CD4-positive, alpha-beta T cell treated with Interferon alpha-2 for 1 hour (primary cell): ENCODE measurements at regions not wholly inside any gene's neighbourhood (a gene's known extent, or its start where the extent isn't known, plus 50 kb on each side); places are given as distances from the start of the nearest gene placed in this dataset.
"Not testable (repeated sequence)": the region's sequence is repeated elsewhere in the genome, so short reads cannot be mapped to it uniquely, and the experiment has no call there.

Experiments
- DNase-seq, 2 donors: peaks; one replicate each; pipeline ENCODE4 v3.0.0-alpha.2; 2020 to 2022

GRCh38 chr18:8882632-8883408, 177.5 kb downstream of the MTCL1 start:
- DNase-seq: no peak

- DNase-seq: no peak
Measured at GRCh38 chr18:8883409-8883668, 178.0 kb downstream of the MTCL1 start.

DNA sequence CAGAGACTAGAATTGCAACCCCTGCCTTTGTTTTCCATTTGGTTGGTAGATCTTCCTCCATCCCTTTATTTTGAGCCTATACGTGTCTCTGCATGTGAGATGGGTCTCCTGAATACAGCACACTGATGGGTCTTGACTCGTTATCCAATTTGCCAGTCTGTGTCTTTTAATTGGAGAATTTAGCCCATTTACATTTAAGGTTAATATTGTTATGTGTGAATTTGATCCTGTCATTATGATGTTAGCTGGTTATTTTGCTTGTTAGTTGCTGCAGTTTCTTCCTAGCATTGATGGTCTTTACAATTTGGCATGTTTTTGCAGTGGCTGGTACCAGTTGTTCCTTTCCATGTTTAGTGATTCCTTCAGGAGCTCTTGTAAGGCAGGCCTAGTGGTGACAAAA, 182.5 kb downstream of the MTCL1 start:
- not testable (repeated sequence) for DNase-seq

DNA sequence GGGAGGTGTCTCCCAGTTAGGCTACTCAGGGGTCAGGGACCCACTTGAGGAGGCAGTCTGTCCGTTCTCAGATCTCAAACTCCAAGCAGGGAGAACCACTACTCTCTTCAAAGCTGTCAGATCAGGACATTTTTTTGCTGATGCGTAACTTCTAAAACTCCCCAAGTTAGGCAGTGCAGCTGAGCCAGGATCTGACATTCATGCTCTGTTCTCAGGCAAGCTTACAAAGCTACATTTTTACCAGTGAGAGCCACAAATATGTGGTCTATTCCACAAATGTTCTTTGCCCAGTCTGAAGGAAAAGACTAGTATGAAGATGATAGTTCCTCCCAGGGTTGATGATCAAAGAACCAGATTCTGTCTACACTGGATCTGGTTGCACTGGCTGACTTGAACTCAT, 184.1 kb downstream of the MTCL1 start:
- DNase-seq: no peak

GRCh38 chr18:8890503-8890902, 185.1 kb downstream of the MTCL1 start:
- not testable (repeated sequence) for DNase-seq

DNA sequence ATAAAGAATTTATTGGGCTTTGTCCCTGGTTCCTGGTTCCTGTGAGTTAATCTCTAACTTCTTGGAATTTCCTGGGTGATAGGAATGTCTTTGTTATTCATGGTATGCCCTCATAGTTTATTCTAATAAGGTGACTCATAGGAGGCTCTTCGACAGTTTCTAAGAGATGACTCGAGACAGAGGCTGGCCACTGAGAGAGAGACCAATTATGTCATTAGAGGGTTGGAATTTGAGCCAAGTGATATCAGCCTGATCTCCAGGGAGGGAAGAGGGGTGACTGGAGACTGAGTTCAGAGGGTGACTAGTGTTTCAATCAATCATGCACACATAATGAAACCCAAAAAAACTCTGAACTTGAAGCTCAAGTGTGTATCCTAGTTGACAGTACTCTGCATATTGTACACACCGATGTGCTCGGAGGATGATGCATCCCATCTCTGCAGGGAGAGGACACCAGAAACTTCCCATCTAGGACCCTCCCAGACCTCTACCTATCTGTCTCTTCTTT, 185.7 kb downstream of the MTCL1 start:
- DNase-seq: no peak

DNA sequence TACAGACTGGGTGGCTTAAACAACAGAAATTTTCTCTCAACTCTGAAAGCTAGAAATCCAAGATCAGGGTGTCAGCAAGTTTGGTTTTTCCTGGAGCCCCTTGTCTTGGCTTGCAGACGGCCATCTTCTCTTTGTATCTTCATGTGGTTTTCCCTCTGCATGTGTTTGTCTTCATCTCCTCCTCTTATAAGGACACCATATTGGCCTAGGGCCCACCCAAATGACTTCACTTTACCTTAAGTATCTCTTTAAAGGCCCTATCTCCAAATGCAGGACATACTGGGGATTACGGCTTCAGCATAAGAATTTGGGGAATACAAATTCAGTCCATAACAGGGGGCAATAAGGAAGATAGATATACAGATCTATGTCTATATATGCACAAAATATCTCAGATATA, 187.9 kb downstream of the MTCL1 start:
- DNase-seq: no peak

DNA sequence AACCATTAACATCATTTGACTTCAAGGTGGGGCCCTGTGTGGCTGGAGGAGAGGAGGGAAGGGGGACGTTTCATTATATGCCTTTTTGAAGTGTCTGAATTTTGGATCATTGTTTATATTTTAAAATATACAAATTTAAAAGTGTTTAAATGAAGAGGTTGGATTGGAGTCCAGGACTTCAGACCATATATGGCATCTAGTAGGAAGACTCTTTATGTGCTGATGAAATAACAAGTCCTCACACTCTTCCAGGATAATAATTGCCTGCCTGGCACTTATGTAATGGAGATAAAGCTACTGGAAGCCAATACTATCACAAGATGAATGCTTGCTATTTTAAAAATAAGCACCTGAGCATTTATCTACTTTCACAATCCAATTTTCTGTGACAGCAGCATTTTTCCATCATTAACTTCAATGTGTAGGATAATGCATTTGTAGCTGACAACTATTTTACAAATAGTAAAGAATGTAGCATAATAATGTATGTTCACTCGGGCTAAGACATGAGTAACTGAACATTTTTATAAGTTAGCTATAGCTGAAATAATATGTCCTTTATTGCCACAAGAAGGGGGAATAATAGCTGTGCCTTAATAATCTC, 188.4 kb downstream of the MTCL1 start:
- no peak for DNase-seq

DNA sequence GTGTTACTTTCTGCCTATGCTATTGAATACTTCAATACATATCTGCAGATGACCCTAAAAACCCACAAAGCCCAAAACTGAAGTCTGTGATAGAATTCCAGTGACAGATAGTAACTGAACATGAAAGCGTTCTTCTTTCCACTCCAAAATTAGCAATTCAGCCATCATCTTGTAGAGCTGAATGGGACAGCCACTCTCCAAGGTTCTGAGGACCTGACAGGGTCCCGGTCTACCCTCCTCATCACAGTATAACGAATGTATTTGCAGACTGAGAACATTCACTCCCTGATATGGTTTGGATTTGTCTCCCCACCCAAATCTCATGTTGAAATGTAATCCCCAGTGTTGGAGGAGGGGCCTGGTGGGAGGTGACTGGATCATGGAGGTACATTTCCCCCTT, 189.5 kb downstream of the MTCL1 start:
- DNase-seq: no peak

DNA sequence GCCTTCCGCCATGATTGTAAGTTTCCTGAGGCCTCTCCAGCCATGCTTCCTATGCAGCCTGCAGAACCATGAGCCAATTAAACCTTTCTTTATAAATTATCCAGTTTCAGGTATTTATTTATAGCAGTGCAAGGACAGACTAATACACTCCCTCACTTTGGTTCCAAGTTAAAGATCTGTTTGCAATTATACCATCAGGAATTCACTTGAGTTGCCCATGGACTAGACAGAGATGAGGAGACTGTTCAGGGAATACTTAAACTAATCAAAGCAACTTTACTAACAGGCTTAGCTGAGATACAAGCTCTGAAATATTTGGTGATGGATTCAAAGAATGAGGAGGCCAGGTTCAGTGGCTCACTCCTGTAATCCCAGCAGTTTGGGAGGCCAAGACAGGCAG, 190.0 kb downstream of the MTCL1 start:
- no peak for DNase-seq

DNA sequence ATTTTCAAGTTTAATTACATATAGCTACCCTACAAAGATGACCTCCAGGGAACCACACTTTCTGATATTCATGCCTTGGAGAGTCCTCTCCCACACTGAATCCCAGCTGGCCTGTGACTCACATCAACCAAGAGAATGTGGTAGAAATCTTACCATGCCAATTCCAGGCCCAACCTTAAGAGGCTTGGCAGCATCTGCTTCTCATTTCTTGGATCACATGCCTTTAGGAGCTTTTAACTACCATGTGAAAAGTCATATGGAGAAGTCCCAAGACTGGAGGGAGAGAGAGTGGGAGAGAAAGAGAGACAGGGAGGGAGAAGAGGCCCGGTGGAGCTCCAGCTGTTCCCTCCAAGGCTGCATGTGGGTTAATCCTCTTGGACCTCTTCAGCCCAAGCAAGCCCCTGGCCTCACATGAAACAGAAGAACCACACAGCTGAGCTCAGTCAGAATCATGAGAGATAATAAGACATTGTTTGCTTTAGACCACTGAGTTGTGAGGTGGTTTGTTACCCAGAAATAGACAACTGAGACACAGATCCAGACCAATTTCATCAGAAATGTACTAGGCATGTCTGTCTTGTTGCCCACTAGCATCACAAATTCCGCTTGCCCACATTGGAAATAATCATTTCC, 190.7 kb downstream of the MTCL1 start:
- DNase-seq: no peak

GRCh38 chr18:8899000-8899399, 193.6 kb downstream of the MTCL1 start:
- DNase-seq: no peak

DNA sequence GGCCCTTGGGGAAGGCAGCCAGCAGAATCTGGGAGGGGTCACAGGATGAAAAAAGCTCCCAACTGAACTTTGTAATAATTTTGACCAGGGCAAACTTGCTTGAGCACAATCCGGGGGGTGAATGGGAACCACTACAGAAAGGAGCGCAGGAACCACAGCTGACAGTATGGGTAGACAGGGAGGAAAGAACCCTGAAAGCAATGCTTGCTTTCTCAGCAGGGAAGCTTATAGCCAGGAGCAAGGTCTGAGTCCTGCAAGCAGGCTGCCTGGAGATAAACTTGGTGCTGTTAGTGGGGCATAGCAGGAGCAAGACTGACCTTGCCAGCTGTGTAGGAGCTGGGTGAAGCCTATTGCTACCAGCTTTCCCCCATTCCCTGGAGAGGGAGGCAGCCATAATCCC, 195.2 kb downstream of the MTCL1 start:
- no peak for DNase-seq

DNA sequence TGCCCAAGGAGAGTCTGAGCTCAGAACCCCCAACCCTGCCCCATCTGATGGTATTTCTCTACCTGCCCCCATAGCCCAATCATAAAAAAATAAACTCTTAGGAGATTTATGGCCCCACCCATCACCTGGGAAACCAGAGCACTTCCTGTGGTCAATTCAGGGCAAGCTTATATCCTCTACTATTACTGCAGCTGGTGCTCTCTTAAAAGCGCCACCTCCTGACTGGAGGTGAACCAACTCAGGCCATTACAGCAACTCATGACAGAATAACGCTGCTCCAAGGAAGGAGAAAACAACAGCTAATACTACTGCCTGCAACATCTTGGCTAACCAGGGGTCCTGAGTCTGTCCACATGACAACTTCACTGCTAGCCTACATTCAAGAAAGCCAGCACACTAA, 195.7 kb downstream of the MTCL1 start:
- no peak for DNase-seq

GRCh38 chr18:8904316-8904715, 198.2 kb upstream of the NDUFV2 start:
- DNase-seq: no peak

- no peak for DNase-seq
Measured at GRCh38 chr18:8908792-8909510, 193.5 kb upstream of the NDUFV2 start.

DNA sequence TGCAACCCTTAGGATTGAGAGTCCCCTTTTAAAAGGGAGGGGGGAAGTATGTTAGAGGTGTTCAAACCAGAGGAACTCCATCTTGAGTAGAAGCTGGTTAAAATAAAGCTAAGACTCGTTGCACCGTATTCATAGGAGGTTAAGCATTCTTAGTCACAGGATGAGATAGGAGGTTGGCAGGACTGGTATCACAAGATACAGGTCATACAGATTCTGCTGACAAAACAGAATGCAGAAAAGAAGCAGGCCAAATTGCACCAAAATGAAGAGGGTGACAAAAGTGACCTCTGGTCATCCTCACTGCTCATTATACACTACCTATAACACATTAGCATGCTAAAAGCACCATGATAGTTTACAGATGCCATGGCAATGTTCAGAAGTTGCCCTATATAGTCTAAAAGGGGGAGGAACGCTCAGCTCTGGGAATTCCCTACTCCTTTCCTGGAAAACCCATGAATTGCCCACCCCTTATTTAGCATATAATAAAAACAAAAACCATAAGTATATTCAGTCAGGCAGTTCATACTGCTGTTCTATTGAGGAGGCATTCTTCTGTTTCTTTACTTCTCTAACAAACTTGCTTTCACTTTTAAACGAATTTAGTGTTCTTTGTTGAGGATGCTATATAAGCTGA, 192.2 kb upstream of the NDUFV2 start:
- no peak for DNase-seq

GRCh38 chr18:8910843-8911242, 191.7 kb upstream of the NDUFV2 start:
- no peak for DNase-seq

- peak in 1 of 2 donors; percentile 11 for DNase-seq
Measured at GRCh38 chr18:8911408-8912340, 190.8 kb upstream of the NDUFV2 start.

DNA sequence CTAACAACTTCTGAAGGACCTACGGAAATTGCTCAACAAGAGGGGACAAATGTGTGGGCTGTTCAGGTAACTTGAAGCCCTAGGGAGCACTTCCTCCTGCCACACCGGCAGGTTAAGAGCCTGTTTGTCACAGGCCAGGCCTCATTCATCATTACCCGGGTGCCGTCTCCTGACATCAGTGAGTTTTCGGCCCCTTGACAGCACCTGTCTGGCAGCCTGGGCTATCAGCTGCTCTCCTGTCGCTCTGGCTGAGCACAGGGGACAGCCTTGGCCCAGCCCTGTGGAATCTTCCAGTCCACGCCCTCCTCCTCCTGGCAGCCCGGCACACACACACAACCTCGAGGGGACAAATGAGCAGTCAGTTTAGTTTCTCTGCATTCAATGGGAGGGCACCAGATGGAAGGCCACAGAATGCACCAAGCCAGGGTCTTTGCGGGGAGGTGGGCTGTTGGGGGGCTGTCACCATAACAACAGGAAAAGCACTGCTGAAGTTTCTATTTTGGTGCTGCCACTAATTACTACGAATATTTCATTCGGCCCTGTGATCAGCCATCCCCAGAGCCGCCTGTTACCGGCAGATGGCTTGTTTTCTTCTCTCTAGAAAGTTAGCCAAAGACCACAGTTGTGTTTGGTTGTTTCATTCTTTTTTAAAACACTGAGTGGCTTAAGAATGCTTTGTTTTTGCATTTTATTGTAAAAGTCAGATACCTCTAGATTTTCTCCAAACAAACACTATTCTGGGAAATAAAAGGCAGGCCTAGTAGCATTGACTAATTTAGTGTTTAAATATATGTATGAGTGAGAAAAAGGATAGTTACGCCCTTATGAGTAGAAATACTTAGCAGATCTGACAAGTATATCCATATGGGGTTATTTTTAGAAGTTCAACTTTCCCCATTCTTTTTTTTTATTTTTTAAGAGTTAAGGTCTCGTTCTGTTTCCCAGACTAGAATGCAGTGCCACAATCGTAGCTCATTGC, 189.9 kb upstream of the NDUFV2 start:
- DNase-seq: peak in 1 of 2 donors; percentile 40
